ENCODE measurements at regions not wholly inside any gene's neighbourhood (a gene's known extent, or its start where the extent isn't known, plus 50 kb on each side); places are given as distances from the start of the nearest gene placed in this dataset.

- Histone ChIP-seq H3K27ac (ENCODE audit: low read depth in 1 of 2, low read length in 2 of 2) (no peak overlapping the region), H3K9me3 (ENCODE audit: control insufficient read depth in 4 of 4, low read length in 3 of 4) (peaks cover 0 to 4% (median 0%) of the 10 kb centered on the region in 4 donors), H3K27me3 (ENCODE audit: control insufficient read depth in 4 of 4, insufficient read depth in 4 of 4, low read length in 3 of 4) (no peaks in the 10 kb centered on the region), H3K36me3 (ENCODE audit: control insufficient read depth in 4 of 4, insufficient read depth in 3 of 4, low read depth in 1 of 4, low read length in 3 of 4) (no peaks in the 10 kb centered on the region), H3K4me1 (ENCODE audit: control insufficient read depth in 4 of 4, insufficient read depth in 4 of 4, low read length in 3 of 4) (no peaks in the 10 kb centered on the region), H3K4me3 (ENCODE audit: low read depth in 1 of 3, low read length in 3 of 3) (no peak overlapping the region), H3K9ac (ENCODE audit: low read depth in 1 of 2, low read length in 2 of 2) (no peak overlapping the region)
- DNase-seq (ENCODE audit: low spot score) = no peak
- no peak for TF ChIP-seq EGR1 (IDR thresholded peaks at IDR 0.05; ENCODE audit: low read depth in 2 of 2)
- TF ChIP-seq RAD21 (IDR thresholded peaks at IDR 0.05) = no peak
- TF ChIP-seq HNF4A (conservative IDR thresholded peaks at IDR 0.05) = no peak
- no peak for TF ChIP-seq ZBTB33 (IDR thresholded peaks at IDR 0.05)
- no peak for TF ChIP-seq FOXA2 (IDR thresholded peaks at IDR 0.05)
- no peak for TF ChIP-seq RXRA (IDR thresholded peaks at IDR 0.05)
Measured at GRCh38 chr2:118650327-118650726, 197.1 kb downstream of the EN1 start.

GRCh38 chr2:118645876-118646275 is 201.6 kb downstream of the EN1 start:
- TF ChIP-seq ATF3 (IDR thresholded peaks at IDR 0.05) (no peak), CTCF (IDR thresholded peaks at IDR 0.05; ENCODE audit: low read depth, low read length, missing input control) (no peak), REST (IDR thresholded peaks at IDR 0.05) (no peak), ZBTB33 (IDR thresholded peaks at IDR 0.05) (no peak), MAX (IDR thresholded peaks at IDR 0.05) (no peak), EGR1 (IDR thresholded peaks at IDR 0.05; ENCODE audit: low read depth in 2 of 2) (no peak), FOXA1 (IDR thresholded peaks at IDR 0.05) (no peak), HNF4A (conservative IDR thresholded peaks at IDR 0.05) (no peak), NR2F2 (IDR thresholded peaks at IDR 0.05) (no peak), GABPA (IDR thresholded peaks at IDR 0.05 in 1 of 2, conservative IDR thresholded peaks at IDR 0.05 in 1 of 2) (no peak), TAF1 (conservative IDR thresholded peaks at IDR 0.05) (no peak), RAD21 (IDR thresholded peaks at IDR 0.05) (no peak), SP1 (IDR thresholded peaks at IDR 0.05) (no peak), HNF4G (IDR thresholded peaks at IDR 0.05) (no peak), RXRA (IDR thresholded peaks at IDR 0.05) (no peak), YY1 (IDR thresholded peaks at IDR 0.05) (no peak), JUND (IDR thresholded peaks at IDR 0.05) (no peak), FOXA2 (IDR thresholded peaks at IDR 0.05) (no peak)
- no peak overlapping the region for H3K27ac ChIP-seq (ENCODE audit: low read depth in 1 of 2, low read length in 2 of 2)
- WGBS = 63% methylated on average over 7 of the region's 7 CpGs
- no peak overlapping the region for H3K4me3 ChIP-seq (ENCODE audit: low read depth in 1 of 3, low read length in 3 of 3)
- no peak for DNase-seq (ENCODE audit: low spot score)
- H3K4me1 ChIP-seq (ENCODE audit: control insufficient read depth in 4 of 4, insufficient read depth in 4 of 4, low read length in 3 of 4) = no peaks in the 10 kb centered on the region
- peaks cover 0 to 4% (median 0%) of the 10 kb centered on the region in 4 donors for H3K27me3 ChIP-seq (ENCODE audit: control insufficient read depth in 4 of 4, insufficient read depth in 4 of 4, low read length in 3 of 4)
- peaks cover 0 to 1% (median 0%) of the 10 kb centered on the region in 4 donors for H3K9me3 ChIP-seq (ENCODE audit: control insufficient read depth in 4 of 4, low read length in 3 of 4)
- H3K9ac ChIP-seq (ENCODE audit: low read depth in 1 of 2, low read length in 2 of 2) = no peak overlapping the region
- H3K36me3 ChIP-seq (ENCODE audit: control insufficient read depth in 4 of 4, insufficient read depth in 3 of 4, low read depth in 1 of 4, low read length in 3 of 4) = no peaks in the 10 kb centered on the region

Measured in liver (tissue), 8 donors.